BJ (cell line): ENCODE measurements at regions not wholly inside any gene's neighbourhood (a gene's known extent, or its start where the extent isn't known, plus 50 kb on each side); places are given as distances from the start of the nearest gene placed in this dataset.

Experiments used
- CTCF ChIA-PET: fragments of 350-600 bp; formaldehyde crosslinking; extraction: SDS; loops from one replicate; lab custom pipeline; 2021; ENCODE audit warnings: antibody characterized with exemption, inconsistent platforms; lab: Yijun Ruan, JAX
- POLR2A ChIA-PET: fragments of 300-600 bp; sonication (Branson Sonifier 250); formaldehyde crosslinking; extraction: SDS; loops from one replicate; lab custom pipeline; 2021; ENCODE audit warnings: antibody characterized with exemption; lab: Charles Lee
- DNase-seq: peaks from one replicate; pipeline ENCODE4 v3.0.0-alpha.2; 2011; ENCODE audit warnings: low read depth
- H3K27me3 ChIP-seq: 2 replicates; pipeline ENCODE4 v1.6.0; 2011; ENCODE audit warnings: low read length; ENCODE audit not compliant: control insufficient read depth, insufficient read depth
- H3K36me3 ChIP-seq: 2 replicates; pipeline ENCODE4 v1.5.1; 2011; ENCODE audit warnings: low read length; ENCODE audit not compliant: control insufficient read depth, insufficient read depth
- H3K4me3 ChIP-seq: 2 replicates; pipeline ENCODE4 v1.5.1; 2011; ENCODE audit warnings: low read depth, mild to moderate bottlenecking, control low read depth, low read length
- TF ChIP-seq, protein P1 (sequence below): IDR thresholded peaks from 2 replicates; pipeline ENCODE4 v1.5.1; 2011; ENCODE audit warnings: low read depth, mild to moderate bottlenecking, control low read depth, inconsistent platforms, low read length, moderate library complexity; ENCODE audit not compliant: insufficient read depth

DNA sequence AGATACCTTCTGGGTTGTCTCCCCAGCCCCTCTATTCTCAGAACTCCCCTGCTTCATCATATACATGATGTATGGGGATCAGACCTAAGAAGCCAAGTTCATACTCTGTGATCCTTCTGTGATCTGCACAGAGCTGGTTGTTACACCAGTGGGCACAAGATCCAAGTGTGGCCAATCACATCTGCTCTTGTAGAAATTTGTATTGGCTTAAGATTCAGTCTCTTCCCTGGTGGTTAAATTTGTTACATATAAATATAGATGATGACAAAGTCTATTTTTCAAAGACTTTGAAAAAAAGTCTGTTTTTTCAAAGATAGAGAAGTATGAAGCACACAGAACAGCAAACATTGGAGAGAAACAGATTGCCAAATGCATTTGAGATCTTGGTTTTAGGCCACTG lies 135.8 kb upstream of the FGGY start:
- CTCF ChIA-PET, result no interaction called here
- TF ChIP-seq, protein P1, sequence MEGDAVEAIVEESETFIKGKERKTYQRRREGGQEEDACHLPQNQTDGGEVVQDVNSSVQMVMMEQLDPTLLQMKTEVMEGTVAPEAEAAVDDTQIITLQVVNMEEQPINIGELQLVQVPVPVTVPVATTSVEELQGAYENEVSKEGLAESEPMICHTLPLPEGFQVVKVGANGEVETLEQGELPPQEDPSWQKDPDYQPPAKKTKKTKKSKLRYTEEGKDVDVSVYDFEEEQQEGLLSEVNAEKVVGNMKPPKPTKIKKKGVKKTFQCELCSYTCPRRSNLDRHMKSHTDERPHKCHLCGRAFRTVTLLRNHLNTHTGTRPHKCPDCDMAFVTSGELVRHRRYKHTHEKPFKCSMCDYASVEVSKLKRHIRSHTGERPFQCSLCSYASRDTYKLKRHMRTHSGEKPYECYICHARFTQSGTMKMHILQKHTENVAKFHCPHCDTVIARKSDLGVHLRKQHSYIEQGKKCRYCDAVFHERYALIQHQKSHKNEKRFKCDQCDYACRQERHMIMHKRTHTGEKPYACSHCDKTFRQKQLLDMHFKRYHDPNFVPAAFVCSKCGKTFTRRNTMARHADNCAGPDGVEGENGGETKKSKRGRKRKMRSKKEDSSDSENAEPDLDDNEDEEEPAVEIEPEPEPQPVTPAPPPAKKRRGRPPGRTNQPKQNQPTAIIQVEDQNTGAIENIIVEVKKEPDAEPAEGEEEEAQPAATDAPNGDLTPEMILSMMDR, result no peak
- DNase-seq, result no peak
- POLR2A ChIA-PET, result no interaction called here
- Histone ChIP-seq H3K4me3 (no peak overlapping the region), H3K36me3 (no peaks in the 10 kb centered on the region), H3K27me3 (no peaks in the 10 kb centered on the region)

DNA sequence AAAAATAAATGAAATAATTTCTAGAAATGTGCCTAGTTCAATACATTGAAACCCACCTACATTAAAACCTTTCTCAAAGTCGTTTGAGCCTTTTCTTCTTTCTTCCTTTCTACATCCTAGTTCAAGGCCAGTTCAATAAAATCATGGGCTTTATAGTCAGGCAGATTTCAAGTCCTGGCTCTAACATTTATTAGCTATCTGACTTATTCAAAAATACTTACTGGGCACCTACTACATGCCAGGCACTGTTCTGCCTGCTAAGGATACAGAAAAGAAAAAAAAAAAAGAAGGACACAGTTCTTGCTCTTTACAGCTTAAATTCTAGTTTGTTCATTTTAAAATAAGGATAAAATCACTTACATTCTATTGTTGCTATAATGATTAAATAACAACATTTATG lies 134.2 kb upstream of the FGGY start:
- ChIA-PET POLR2A (no interaction called here), CTCF (no interaction called here)
- no peaks in the 10 kb centered on the region for H3K36me3 ChIP-seq
- no peaks in the 10 kb centered on the region for H3K27me3 ChIP-seq
- TF ChIP-seq, protein P1, result no peak
- no peak for DNase-seq
- no peak overlapping the region for H3K4me3 ChIP-seq

DNA sequence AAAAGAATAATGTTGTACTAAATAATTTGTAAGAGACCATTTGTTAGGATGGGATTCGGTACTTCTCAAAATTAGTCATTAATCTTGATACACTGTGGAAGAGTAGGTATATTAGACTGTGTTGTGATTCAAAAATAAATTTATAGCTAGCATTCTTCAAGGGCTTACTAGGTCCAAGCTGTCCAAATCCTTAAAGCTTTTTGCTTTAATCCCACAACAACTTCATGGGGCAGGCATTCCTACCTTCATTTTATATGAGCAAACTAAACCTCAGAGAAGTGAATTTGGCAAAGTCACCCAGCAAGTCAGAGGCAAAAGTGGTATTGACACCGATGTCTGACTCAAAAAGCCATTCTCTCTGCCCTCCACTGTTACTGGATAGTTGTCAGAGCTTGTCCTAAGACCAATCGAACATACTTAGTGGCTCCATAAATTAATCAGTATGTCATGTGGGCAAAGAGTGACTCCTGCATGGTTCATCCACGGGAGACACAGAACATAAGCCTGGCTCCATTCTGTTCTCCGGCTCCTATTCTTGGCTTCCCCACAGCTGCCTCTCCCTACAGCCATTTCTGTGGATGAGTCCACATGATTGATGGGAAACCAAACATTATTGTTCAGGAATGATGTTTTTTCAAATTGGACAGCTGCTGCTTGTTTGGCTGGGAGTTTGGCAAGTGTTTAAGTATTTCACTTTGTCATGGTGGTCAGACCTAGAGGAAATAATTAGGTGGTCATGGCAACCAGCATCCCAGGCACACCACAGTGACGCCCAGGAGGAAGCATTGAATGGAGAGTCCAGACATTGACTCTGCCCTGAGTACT lies 133.4 kb upstream of the FGGY start:
- no peaks in the 10 kb centered on the region for H3K27me3 ChIP-seq
- CTCF ChIA-PET, result interaction anchor here (0.6 to 1.3 kb wide), 2 partner anchors 9 to 63 kb away, joined by 3 to 5 read pairs; no protein-coding TSS in a partner anchor
- peak; percentile 82 for DNase-seq
- TF ChIP-seq, protein P1, result no peak
- H3K36me3 ChIP-seq, result no peaks in the 10 kb centered on the region
- no peak overlapping the region for H3K4me3 ChIP-seq
- POLR2A ChIA-PET, result no interaction called here

DNA sequence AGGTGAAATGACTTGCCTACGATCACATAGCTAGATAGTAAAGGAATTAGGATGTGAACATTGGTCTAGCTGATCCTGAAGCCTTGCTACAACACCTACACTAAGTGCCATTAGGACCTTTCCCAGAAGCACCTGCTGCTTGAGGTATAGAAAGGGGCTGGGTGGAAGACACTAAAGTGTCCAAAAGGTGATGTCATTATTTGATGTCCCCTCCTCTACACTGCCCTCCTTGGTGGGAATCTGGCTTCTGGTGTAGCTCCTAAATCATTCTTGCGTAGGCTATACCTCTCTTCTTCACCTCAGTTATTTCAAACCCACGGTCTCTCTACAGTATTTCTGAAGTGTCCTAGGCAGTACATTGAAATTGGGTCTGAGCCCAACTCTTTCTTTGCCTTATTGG lies 132.5 kb upstream of the FGGY start:
- DNase-seq, result no peak
- H3K36me3 ChIP-seq, result no peaks in the 10 kb centered on the region
- H3K27me3 ChIP-seq, result no peaks in the 10 kb centered on the region
- POLR2A ChIA-PET, result no interaction called here
- TF ChIP-seq, protein P1, result no peak
- no peak overlapping the region for H3K4me3 ChIP-seq
- CTCF ChIA-PET, result interaction anchor here (1.3 kb wide), 1 partner anchor 10 kb away, joined by 5 read pairs; no protein-coding TSS in a partner anchor

DNA sequence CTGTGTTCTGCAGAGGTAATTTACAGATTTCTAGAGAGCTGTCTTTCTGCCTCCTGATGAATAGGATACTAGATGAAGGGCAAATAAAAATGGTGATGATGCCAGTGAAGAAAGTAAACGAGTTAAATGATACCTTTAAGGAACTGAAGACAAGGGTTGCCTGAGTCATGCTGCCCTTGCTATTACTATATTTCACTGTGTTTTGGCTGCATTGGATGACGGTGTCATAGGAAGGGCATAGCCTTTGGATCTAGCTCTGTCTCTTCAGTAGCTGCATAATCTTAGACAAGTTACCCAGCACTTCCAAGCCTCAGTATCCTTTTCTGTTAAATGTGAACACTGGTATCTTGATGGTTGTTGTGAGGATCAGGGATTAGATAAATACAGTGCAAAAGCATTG lies 131.5 kb upstream of the FGGY start:
- Histone ChIP-seq H3K36me3 (no peaks in the 10 kb centered on the region), H3K4me3 (no peak overlapping the region), H3K27me3 (no peaks in the 10 kb centered on the region)
- ChIA-PET CTCF (interaction anchor here (0.7 to 1.4 kb wide), 2 partner anchors 8 to 9 kb away, joined by 3 read pairs; no protein-coding TSS in a partner anchor), POLR2A (no interaction called here)
- DNase-seq, result no peak
- TF ChIP-seq, protein P1, result no peak
